NCI-H524 treated with DMSO at 0.1 percent for 48 hours (cell line): ENCODE measurements at regions not wholly inside any gene's neighbourhood (a gene's known extent, or its start where the extent isn't known, plus 50 kb on each side); places are given as distances from the start of the nearest gene placed in this dataset.
A peak's percentile ranks its signal among the peaks of the same experiment; 100 is the strongest.

Source experiments
- DNase-seq: peaks from one replicate; lab custom pipeline; 2025; lab: John Stamatoyannopoulos, UW

DNA sequence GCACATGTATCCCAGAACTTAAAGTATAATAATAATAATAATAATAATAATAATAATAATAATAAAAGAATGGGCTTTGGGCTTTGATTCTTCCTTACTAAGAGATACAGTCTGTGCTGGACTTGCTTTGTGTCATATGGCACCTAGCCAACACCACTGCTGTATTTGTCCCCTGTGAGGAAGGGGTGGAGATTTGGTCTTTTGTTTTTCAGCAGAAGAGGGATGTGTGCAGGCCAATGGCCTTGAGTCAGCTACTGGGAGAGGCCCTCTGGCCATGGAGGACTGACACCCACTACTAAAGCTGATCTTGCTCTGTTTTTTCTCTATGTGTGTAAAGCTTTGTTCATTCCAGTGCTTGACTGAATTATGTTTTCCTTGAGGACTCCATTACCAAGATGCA is 573.0 kb upstream of the PCDH15 start:
- DNase-seq = no peak

DNA sequence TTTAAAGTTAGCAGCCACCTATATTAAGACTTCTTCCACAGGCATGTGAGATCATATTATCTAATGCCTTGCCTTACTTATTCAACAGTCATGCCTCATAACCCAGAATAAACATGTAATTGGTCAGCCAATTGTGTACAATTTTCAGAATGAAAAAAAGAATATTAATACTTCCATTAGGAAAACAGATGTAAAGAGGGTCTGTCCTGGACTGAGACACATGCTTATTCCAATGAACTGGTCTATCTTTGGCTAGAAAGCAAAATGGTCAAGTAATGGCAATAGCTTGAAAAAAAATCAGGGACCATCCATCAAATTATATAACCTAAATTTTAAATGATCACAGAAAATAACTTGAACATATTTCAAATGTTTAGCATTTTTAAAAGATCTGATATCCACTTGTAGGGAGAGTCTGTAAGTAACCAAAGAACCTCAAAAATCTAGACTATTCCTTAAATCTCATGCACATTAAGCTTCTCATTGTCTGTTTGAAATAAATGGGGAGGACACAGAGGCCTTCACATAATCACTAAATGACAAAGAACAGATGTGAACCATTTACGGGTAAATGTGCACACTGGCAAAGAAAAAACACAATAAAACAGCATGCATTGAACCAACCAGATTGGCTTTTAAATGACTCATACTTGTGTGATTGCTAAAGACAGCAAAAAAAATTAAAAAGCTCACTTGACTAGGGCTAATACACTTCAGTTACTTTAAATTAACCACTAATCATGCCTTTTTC is 568.8 kb upstream of the PCDH15 start:
- DNase-seq = no peak

DNA sequence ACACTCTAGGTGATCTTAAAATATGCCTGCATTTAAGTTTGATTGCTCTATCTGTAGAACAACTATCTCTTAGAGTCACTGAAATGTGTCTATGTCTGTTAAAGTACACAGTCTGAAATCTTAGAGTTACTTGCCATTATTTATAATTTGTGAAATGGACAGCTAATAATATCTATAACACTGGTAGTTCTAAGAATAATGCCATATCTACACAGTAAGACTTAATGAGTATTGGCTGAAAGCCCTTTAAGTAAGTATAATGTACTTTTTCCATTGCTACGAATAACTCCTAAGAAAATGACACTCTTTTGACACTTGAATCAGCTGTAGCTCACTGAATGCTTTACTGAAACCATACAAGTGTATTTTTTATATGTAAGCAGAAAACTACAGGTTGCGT is 567.4 kb upstream of the PCDH15 start:
- no peak for DNase-seq

DNA sequence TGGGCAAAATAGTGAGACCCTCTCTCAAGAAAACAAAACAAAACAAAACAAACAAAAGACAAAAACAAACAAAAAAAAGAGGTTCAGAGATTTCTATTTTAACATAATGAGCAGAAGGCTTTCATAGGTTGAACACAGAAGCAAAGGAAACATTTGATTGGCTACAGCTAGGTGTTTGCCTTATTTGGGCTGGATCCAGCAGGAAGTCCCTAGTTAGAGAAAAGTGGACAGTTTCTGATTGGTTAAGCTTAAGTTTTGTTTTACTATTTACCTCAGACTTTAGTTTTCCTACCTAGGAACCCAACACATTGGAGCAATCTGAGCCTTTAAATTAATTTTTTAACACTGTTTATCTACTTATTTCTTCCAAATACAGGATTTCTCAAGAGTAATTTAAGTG is 566.5 kb upstream of the PCDH15 start:
- no peak for DNase-seq

DNA sequence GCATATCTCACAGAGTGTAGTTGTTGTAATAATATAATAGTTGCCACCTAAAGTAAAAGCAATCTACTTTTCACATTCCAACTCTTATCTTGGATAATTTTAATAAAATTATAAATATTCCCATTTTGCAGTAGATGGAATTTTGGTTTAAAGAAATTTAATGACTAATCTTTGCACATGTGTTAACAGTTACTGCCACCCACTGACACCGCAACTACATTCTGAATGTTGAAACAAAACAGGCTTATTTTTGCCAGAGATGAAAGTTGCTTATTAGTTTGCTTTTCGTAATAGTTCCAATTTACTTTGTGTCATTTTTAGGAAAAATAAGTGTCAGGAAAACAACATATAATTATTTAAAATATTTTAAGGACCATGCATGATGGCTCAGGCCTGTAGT is 557.5 kb upstream of the PCDH15 start:
- no peak for DNase-seq

DNA sequence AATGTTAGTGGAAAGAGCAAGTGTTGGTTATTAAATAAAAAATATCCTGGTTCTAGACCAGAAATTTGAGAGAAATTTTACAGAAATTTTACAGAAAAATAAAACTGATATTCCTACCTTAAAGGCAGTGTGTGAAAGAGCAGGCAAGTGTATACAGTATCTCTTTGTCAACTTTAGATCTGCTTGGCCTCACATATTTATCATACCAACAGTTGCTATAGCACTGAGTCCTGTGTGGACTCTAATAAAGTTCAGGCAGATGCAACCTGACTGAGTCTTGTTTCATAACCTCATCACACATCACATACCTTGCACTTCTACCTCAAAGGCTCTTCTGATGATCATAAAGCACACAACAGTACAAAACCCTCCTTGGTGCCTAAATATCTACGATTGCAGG is 552.4 kb upstream of the PCDH15 start:
- no peak for DNase-seq

DNA sequence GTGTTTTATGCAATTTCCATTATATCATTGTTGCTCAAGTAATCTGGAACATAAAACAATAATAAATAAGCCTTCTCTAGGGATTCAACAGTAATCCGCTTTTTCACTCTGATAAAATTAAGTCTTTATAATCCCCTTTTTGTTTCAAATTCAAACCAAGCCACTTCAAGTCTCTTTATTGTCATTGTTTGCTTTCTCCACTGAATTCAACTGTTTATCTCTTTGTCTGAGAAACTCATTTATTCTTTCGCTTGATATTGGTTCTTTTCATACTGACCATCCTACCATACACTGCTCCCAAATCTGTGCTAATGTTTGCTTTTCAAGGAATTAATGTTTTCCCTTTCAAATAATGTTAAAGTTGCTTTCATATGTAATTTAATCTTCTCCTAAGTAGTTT is 550.4 kb upstream of the PCDH15 start:
- no peak for DNase-seq

DNA sequence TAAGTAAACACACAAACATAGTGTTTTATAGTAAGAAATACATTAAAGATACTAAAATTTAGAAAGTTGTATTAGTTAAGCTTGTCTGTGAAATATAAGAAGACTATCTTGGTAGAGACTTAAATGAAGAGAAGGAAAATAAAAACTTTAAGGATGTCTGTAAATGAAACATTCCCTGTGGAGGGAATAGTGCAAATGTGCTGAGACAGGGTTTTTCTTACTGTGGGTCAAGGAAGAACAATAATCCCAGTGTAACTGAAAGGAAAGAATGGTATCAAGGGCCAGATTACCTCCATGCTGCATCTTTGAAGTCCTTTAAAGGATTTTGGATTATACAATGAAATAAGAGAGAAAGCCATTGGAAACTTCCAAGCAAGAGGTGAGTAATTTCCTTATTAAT is 547.5 kb upstream of the PCDH15 start:
- DNase-seq = no peak

DNA sequence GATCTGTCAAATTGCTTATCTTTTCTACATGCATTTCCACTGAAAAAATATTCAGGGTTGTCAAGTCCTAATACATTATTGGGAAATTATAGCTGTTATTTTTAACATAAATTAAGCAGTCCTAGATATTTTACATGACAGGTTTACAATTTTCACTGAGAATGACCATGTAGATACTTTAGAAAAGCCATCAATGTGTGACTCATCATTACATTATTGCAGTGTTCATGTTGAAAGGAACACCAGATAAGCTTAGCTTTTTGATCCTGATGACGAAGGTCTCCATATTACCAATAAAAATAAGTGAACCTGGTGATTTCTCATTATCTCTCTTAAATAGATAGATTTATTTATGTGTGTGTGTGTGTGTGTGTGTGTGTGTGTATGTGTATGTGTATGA is 529.5 kb upstream of the PCDH15 start:
- DNase-seq = no peak

DNA sequence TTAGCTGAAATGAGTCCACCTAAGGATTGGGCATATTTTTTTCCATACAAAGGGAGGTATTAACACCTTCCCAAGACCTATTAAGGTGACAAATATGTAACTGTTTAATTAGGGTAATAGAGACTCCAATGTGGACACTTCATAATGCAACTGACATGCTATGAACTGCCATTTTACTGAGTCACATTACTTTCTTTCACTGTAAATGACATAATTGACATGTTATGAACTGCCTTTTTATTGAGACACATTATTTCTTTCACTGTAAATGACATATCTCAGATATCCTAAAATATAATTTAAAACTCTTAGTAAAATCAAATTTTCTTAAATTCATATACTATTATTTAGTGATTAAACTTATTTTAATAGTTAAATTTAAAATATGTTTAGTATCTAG is 528.8 kb upstream of the PCDH15 start:
- no peak for DNase-seq

DNA sequence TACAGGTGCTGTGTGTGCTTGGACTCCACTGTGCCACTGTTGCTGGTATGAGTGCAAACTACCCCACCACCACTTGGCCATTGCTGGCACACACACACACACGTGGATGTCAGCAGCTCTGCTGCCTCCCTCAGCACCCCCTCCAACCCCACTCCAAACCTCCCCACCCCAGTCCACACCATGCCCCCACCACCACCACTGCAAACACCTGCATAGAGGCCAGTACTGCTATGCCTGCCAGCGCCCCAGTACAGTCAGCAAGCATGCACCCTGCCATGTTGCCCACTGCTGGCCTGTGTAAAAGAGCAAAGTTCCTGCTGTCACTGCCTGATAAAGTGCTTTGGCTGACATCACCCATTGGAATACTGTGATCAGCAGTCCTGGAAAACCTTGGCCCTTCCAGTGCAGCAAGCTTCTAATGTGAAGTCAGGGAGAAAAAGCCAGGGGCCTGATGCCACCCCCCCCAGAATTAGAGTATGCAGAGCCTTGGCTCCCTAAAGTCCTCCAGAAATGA is 519.2 kb upstream of the PCDH15 start:
- DNase-seq = no peak

DNA sequence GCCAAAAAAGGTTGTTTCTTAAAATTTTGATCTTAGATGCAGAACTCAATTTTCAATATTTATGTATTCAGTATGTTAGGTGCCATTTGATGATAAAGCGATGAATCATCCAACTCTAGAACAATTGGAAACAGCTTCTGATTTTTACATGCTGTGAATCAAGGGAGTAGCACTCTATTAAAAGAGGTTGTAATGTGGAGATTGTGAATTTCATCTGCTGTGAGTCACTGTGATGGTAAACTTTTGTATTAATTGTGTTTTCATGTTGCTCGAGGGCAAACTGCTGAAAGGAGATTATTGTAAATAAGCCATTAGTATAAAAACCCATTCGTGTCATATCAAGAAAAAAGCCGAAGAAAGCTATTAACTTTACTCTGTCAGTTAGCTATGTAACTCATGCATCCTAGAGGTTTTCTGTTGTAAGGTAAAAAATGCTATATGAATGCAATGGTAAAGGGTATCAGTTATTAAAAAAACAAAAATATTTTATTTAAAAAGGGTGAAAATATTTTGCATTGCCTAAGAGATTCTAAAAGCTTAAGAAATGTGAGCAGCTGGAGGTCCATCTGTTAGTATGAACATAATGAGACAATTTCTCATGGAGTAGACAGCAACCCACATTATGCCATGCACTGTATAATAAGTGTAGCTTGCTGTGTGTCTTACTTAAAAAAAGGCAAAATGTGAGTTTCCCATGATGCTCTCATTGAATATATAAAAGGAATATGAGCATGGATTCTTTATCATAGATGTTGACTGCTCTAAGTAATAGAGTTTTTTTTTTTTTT is 511.0 kb upstream of the PCDH15 start:
- peak; percentile 14 for DNase-seq

DNA sequence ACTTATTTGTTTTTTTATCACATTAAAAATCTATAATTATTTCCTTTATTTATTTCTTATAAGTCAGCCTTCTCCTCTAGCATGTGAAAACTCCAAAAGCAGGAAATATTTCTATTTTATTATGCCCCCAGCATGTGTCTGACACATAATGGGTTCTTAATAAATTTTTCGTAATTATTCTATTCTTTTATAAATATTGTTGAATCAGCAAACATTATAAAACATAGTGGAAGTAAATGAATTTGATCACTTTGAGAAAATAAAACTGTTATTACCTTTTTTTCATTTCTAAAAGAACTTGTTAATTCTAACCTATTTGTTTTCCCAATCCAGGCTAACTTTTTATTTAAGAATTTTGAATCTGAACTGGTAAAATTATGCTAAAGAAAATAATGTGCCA is 509.1 kb upstream of the PCDH15 start:
- DNase-seq = no peak

DNA sequence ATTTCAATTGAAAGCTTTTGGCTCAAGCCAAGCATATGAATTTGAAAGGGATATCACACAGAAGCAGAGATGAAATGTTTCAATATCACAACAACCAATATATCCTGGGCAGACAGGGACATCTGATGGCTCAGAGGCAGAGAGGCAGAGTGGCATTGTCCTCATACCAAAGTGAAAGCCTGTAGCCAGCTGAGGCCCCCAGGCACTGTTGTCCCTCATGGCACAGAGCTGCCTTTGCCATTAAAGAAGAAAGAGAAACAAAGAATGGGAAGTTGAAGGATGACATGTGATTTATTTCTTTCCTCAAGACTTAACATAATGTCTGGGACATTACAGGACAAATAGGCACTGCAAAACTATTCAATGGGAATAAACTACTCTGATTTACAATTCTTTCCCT is 504.3 kb upstream of the PCDH15 start:
- DNase-seq = no peak

DNA sequence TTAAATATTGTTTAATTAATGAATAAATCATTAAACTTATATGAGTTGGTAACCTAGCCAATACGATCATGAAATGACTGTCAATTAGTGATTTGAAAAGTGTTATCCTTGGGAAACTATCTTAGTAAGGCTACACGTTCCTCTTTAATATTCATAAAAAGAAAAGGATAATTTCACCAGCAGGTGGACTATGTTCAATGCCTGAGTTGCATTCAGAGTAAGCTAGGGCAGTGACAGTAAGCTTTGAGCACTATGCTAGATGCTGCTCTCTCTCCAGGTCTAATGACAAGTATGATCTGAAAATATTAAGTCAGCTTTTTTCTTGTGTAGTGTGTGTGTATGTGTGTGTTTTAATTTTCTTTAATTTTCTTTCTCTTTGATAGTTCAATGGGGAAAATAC is 486.3 kb upstream of the PCDH15 start:
- DNase-seq = no peak

DNA sequence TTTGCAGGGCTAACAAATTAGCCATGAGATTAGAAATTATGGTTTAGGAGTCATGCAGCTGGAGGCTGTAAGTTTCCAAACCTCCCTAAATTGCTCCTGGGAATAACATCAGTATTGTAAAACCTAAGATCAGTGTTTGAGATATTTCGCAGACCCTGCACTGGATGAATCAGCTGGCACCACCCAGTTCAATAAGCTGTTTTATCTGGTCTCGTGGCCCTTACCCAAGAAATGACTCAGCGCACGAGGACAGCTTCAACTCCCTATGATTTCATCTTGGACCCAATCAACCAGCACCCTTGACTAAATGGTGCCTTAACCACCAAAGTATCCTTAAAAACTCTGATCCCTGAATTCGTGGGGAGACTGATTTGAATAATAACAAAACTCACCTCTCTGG is 482.0 kb upstream of the PCDH15 start:
- DNase-seq = no peak

DNA sequence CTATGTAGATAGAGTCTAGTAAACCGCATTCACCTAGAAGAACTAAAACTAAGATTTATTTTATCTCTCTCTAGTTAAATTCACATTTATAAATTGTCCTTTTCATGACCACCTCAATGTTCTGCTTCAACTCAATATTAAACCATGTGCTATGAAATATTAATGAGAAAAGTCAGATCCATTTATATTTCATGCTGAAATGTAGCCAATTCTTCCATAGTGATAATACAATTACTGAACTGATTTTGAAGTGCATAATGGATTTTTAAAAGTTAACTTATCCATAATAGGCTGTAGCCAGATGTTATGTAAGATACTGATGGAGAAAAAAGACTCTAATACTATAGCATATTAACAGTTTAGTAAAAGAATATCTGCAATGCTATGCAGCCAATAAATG is 479.7 kb upstream of the PCDH15 start:
- no peak for DNase-seq

DNA sequence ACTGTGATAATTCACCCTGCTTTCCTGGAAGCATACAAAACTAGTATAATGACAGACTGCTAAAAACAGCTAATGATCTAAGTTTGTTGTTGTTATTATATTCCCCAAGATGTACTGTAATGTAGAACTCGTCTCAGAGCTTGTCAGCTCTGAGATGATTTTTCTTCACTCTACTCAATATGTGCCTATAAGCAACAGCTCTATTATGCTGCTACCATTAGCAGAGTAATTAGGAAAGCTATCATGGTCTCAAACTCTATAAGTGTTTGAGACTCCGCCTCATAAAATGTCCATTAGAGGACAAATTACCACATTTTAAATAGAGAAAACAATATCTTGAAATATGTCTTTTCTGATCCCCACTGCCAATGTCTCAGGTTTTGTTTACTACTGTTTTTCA is 476.5 kb upstream of the PCDH15 start:
- no peak for DNase-seq

DNA sequence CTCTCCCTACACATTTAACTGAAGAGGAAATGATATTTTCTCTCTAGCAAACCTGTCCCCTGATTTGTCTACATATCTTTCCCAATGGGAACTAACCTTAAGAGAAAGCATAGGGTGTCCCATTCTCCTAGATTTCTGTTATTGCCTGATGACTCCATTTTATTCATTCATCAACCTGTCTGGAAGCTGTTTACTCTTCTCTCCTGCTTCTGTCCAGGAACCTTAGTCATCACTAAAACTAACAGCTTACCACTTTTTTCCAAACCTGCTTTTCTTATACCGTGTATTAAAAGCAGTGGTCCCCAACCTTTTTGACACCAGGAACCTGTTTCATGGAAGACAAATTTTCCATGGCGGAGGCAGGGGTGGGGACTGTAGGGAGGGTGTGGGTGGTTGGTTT is 473.3 kb upstream of the PCDH15 start:
- no peak for DNase-seq

DNA sequence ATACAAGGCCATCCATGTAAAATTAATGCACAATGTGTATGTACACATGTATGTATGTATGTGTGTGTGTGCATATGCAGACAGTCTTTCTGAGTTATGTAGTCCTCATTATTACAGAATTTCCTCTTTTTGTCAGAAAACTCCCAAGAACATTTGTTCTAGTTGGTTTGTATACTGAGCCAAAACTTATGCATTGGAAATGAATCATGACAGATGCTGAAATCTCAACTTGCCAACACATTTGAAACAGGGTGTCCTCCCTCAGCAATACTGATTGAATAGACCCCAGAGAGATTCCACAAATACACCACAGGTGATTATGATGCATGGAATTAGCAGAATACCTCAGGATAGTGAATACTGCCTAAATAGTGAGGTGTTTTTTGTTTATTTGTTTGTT is 472.9 kb upstream of the PCDH15 start:
- no peak for DNase-seq

DNA sequence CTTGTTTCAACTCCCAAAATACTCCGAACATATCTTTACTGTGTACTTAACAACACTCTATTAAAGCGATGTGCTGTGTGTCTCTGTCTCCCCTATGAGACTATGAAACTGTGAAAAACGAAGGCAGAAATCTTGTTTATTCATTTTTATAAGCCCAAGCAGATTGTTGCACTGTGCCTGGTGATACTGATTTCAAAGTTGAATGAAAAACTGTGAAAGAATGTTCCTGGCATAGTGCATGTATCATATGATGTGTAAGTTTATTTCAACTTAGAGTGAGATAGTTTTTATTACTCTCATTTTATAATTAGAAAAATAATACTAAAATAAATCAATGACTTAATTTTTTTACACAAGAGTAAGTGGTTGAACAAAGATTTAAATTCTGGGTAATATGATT is 471.9 kb upstream of the PCDH15 start:
- DNase-seq = no peak

DNA sequence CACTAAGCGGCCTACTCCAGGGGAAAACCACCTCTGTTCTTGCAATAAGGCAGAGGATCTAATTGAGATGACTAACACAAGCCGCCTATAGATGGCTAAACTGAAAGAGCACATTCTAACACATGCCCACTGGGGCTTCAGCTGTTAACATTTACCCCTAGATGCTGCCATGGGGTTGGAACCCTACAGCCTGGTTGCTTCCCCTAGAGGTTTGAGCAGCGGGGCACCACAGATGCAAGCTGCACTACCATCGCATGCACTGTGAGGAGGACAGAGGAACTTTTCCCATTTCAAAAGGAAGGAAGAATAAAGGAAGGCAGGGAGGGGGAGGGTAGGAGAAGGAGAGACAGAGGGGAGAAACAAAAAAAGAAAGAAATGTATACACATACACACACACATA is 465.8 kb upstream of the PCDH15 start:
- no peak for DNase-seq

DNA sequence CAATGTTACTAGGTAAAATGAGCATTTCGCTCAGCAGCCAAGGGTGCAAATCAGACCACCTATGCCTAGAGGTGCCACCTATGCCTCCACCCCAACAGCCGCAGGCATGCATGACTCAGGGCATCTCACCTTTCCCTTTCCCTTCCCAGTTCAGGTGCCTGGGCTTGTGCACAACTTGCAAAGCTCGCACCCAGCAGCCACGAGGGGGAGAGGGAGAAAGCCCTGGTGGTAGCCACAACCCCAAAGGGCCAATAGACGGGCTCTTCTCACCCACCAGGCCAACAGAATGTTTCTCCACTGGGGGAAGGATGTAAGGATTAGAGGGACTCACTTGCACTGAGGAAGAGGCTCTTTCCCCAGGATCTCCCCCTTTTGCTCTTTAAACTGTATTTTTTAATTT is 462.3 kb upstream of the PCDH15 start:
- DNase-seq = no peak

DNA sequence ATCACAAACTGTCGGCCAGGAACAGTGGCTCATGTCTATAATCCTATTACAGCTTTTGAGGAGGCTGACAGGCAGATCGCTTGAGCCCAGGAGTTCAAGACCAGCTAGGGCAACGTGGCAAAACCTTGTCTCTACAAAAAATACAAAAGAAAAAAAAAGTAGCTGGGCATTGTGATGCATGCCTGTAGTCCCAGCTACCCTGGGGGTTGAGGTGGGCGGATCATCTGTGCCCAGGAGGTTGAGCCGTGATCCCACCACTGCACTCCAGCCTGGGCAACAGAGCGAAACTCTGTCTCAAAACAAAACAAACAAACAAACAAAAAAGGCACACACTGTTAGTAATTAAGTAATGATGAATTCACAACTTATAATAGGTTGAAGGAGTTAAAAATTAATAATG is 441.5 kb upstream of the PCDH15 start:
- no peak for DNase-seq
